Pancreas (tissue), 10 donors: ENCODE measurements at regions not wholly inside any gene's neighbourhood (a gene's known extent, or its start where the extent isn't known, plus 50 kb on each side); places are given as distances from the start of the nearest gene placed in this dataset.

Experiments used
- ATAC-seq, 4 donors: fragments of 200-7000 bp; cut with Tn5 transposase; one replicate each; pipeline versions ENCODE4 v1.8.0 to v1.9.1; 2020; ENCODE audit warnings: mild to moderate bottlenecking in 4 of 4, moderate library complexity in 4 of 4
- DNase-seq, 6 donors: peaks; one replicate each; pipeline ENCODE4 v3.0.0-alpha.2; 2020
- FAIRE-seq: peaks from 2 replicates; lab custom pipeline; 2012; peaks lifted over from hg19 to GRCh38; lab: Jason Lieb, UNC
- H3K27ac ChIP-seq, 4 donors: fragments of 200-600 bp; sonication (generic); 1 replicate in 3 of 4; 2 replicates in 1 of 4; pipeline versions ENCODE4 v1.5.0 to v1.8.0; 2020
- H3K27me3 ChIP-seq, 4 donors: fragments of 200-600 bp; one replicate each; pipeline ENCODE4 v1.8.0; 2021
- H3K36me3 ChIP-seq, 3 donors: fragments of 200-600 bp; sonication (generic) in 1 of 3; one replicate each; pipeline versions ENCODE4 v1.5.0 to v1.8.0; 2020 to 2021
- H3K4me1 ChIP-seq, 3 donors: fragments of 200-600 bp; one replicate each; pipeline ENCODE4 v1.8.0; 2021
- H3K4me3 ChIP-seq, 4 donors: fragments of 200-600 bp; sonication (generic) in 2 of 4; one replicate each; pipeline versions ENCODE4 v1.5.0 to v1.8.0; 2020 to 2021
- H3K9me3 ChIP-seq, 4 donors: fragments of 200-600 bp; one replicate each; pipeline ENCODE4 v1.8.0; 2021
- WGBS, 2 donors: extraction: QIAGEN DNeasy Blood & Tissue Kit; methylation state at CpG; one replicate each; pipeline ENCODE4 v1.1.7; 2013; 5-methylcytosine and 5-hydroxymethylcytosine counted together
- intact Hi-C, 3 donors: fragments of 100-400 bp; cut with DNase I; formaldehyde crosslinking; loops; one replicate each; pipeline versions ENCODE4 v1.11.1 to v1.14.2; 2022
- TF ChIP-seq, protein P1 (sequence below), 4 donors: fragments of 200-600 bp; sonication (generic) in 3 of 4; IDR thresholded peaks; one replicate each; pipeline versions ENCODE4 v1.5.0 to v1.8.0; 2021; ENCODE audit warnings: antibody characterized with exemption in 4 of 4
- donor health status: healthy with polysubstance abuse.
- donor health status: DM: no; HTN: no; CAD: no; lungs with moderate emphysema.
- donor health status: DM: no; HTN: no; CAD: no.
- donor health status: control.
- donor health status: control.
- donor health status: Bipolar disorder and iron deficiency.
- donor health status: DM: yes; HTN: yes; CAD: no.
- donor health status: DM: no; HTN: no; CAD: no.
- donor health status: DM: no; HTN: no; CAD: no.
- donor health status: DM: yes; HTN: yes; CAD: no.

DNA sequence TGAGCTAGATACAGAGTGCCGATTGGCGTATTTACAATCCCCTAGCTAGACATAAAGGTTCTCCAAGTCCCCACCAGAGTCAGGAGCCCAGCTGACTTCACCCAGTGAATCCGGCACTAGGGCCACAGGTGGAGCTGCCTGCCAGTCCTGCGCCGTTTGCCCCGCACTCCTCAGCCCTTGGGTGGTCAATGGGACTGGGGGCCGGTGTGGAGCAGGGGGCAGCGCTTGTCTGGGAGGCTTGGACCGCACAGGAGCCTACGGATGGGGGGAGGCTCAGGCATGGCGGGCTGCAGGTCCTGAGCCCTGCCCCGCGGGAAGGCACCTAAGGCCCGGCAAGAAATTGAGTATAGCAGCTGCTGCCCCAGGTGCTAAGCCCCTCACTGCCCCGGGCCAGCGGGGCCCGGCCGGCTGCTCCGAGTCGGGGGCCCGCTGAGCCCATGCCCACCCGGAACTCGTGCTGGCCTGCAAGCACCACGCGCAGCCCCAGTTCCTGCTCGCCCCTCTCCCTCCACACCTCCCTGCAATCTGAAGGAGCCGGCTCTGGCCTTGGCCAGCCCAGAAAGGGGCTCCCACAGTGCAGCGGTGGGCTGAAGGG is 1113.8 kb upstream of the LRRTM3 start:
- DNase-seq, result peak in 2 of 6 donors; percentile 12 to 55
- Histone ChIP-seq H3K4me3 (no peak overlapping the region), H3K36me3 (no peaks in the 10 kb centered on the region), H3K27me3 (no peaks in the 10 kb centered on the region), H3K4me1 (no peaks in the 10 kb centered on the region), H3K27ac (no peak overlapping the region), H3K9me3 (no peaks in the 10 kb centered on the region)
- FAIRE-seq, result no peak
- no peak for ATAC-seq
- intact Hi-C loops, result no loop called here
- 92 to 98% methylated on average over 25 to 28 of the region's 28 CpGs for WGBS, 2 donors
- TF ChIP-seq, protein P1, sequence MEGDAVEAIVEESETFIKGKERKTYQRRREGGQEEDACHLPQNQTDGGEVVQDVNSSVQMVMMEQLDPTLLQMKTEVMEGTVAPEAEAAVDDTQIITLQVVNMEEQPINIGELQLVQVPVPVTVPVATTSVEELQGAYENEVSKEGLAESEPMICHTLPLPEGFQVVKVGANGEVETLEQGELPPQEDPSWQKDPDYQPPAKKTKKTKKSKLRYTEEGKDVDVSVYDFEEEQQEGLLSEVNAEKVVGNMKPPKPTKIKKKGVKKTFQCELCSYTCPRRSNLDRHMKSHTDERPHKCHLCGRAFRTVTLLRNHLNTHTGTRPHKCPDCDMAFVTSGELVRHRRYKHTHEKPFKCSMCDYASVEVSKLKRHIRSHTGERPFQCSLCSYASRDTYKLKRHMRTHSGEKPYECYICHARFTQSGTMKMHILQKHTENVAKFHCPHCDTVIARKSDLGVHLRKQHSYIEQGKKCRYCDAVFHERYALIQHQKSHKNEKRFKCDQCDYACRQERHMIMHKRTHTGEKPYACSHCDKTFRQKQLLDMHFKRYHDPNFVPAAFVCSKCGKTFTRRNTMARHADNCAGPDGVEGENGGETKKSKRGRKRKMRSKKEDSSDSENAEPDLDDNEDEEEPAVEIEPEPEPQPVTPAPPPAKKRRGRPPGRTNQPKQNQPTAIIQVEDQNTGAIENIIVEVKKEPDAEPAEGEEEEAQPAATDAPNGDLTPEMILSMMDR (IDR thresholded peaks at IDR 0.05), result no peak

- no peaks in the 10 kb centered on the region for H3K36me3 ChIP-seq
- TF ChIP-seq, protein P1 (IDR thresholded peaks at IDR 0.05), result no peak
- FAIRE-seq, result no peak
- WGBS, 2 donors, result 46 to 90% methylated on average over 1 of the region's 1 CpG
- DNase-seq, result no peak
- no peak overlapping the region for H3K27ac ChIP-seq
- ATAC-seq, result no peak
- no peaks in the 10 kb centered on the region for H3K4me1 ChIP-seq
- H3K9me3 ChIP-seq, result no peaks in the 10 kb centered on the region
- peaks cover 0 to 5% (median 0%) of the 10 kb centered on the region in 4 donors for H3K27me3 ChIP-seq
- intact Hi-C loops, result no loop called here
- H3K4me3 ChIP-seq, result no peak overlapping the region
Observed at GRCh38 chr10:65816536-65816935, 1109.3 kb upstream of the LRRTM3 start.

- TF ChIP-seq, protein P1 (IDR thresholded peaks at IDR 0.05), result no peak
- intact Hi-C loops, result no loop called here
- ATAC-seq (no peak), FAIRE-seq (no peak), DNase-seq (no peak)
- no peaks in the 10 kb centered on the region for H3K4me1 ChIP-seq
- no peak overlapping the region for H3K4me3 ChIP-seq
- no peaks in the 10 kb centered on the region for H3K36me3 ChIP-seq
- H3K27ac ChIP-seq, result no peak overlapping the region
- no peaks in the 10 kb centered on the region for H3K9me3 ChIP-seq
- peaks cover 0 to 5% (median 0%) of the 10 kb centered on the region in 4 donors for H3K27me3 ChIP-seq
- WGBS, 2 donors, result 65 to 72% methylated on average over 3 of the region's 3 CpGs
Observed at GRCh38 chr10:65818990-65819389, 1106.8 kb upstream of the LRRTM3 start.

DNA sequence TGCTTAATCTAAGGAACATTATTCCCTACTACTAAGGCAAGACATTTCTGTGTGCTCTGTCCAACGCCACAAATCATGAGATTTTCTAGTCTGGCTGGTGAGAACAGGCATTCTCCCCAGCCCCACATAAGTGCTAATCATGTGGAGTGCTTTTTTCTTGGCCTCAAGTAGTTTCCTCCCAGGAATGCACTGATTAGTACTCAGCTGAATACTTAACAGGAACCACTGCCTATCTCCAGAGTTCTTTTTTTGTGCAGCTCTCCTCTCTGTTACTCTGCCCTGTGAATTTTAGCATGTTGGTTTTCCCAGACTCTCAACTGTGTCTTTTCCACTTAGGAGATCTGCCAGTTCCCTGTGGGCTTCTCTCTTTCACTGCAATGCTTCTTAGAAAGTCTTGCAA is 1098.5 kb upstream of the LRRTM3 start:
- DNase-seq (no peak), FAIRE-seq (no peak), ATAC-seq (no peak)
- no peaks in the 10 kb centered on the region for H3K36me3 ChIP-seq
- no peak overlapping the region for H3K27ac ChIP-seq
- TF ChIP-seq, protein P1 (IDR thresholded peaks at IDR 0.05), result no peak
- intact Hi-C loops, result no loop called here
- WGBS, 2 donors, result 52 to 72% methylated on average over 1 of the region's 1 CpG
- H3K27me3 ChIP-seq, result no peaks in the 10 kb centered on the region
- H3K4me1 ChIP-seq, result no peaks in the 10 kb centered on the region
- H3K4me3 ChIP-seq, result no peak overlapping the region
- no peaks in the 10 kb centered on the region for H3K9me3 ChIP-seq

- TF ChIP-seq, protein P1 (IDR thresholded peaks at IDR 0.05), result no peak
- no peaks in the 10 kb centered on the region for H3K9me3 ChIP-seq
- H3K27ac ChIP-seq, result no peak overlapping the region
- DNase-seq (no peak), FAIRE-seq (no peak), ATAC-seq (no peak)
- no peaks in the 10 kb centered on the region for H3K27me3 ChIP-seq
- no peaks in the 10 kb centered on the region for H3K36me3 ChIP-seq
- no peak overlapping the region for H3K4me3 ChIP-seq
- no peaks in the 10 kb centered on the region for H3K4me1 ChIP-seq
- intact Hi-C loops, result no loop called here
Observed at GRCh38 chr10:65838811-65839210, 1087.0 kb upstream of the LRRTM3 start.
